Calu3 (cell line): ENCODE measurements at regions not wholly inside any gene's neighbourhood (a gene's known extent, or its start where the extent isn't known, plus 50 kb on each side); places are given as distances from the start of the nearest gene placed in this dataset.
"Not testable (repeated sequence)": the region's sequence is repeated elsewhere in the genome, so short reads cannot be mapped to it uniquely, and the experiment has no call there.

ENCODE experiments used
- BruUV-seq: library from RNA; stranded (reverse); fragments of 400-500 nt; replicated peaks from 2 replicates; lab custom pipeline; 2021; lab: Mats Ljungman, UMichigan
- CTCF ChIA-PET: fragments of 300-600 bp; sonication (Branson Sonifier 250); formaldehyde crosslinking; loops from one replicate; lab custom pipeline; 2022; ENCODE audit warnings: antibody characterized with exemption; lab: Charles Lee
- DNase-seq: peaks from one replicate; pipeline ENCODE4 v3.0.0; 2022
- H3K27ac Mint-ChIP-seq: one replicate; pipeline ENCODE4 v1.8.0; 2022; ENCODE audit warnings: mixed read lengths; ENCODE audit not compliant: unreplicated experiment
- H3K27me3 Mint-ChIP-seq: one replicate; pipeline ENCODE4 v1.8.0; 2022; ENCODE audit warnings: mixed read lengths; ENCODE audit not compliant: unreplicated experiment
- H3K36me3 Mint-ChIP-seq: one replicate; pipeline ENCODE4 v1.8.0; 2022; ENCODE audit warnings: mild to moderate bottlenecking, moderate library complexity, mixed read lengths; ENCODE audit not compliant: insufficient read depth, unreplicated experiment
- H3K4me1 Mint-ChIP-seq: one replicate; pipeline ENCODE4 v1.8.0; 2022; ENCODE audit warnings: mild to moderate bottlenecking, low read depth, mixed read lengths; ENCODE audit not compliant: unreplicated experiment
- H3K4me3 Mint-ChIP-seq: one replicate; pipeline ENCODE4 v1.8.0; 2022; ENCODE audit warnings: mild to moderate bottlenecking, low read depth, moderate library complexity, mixed read lengths; ENCODE audit not compliant: unreplicated experiment
- H3K9me3 Mint-ChIP-seq: one replicate; pipeline ENCODE4 v1.8.0; 2022; ENCODE audit warnings: low read depth, mixed read lengths; ENCODE audit not compliant: unreplicated experiment
- CTCF ChIP-seq: fragments of 200-600 bp; IDR thresholded peaks from one replicate; pipeline ENCODE4 v1.8.0; 2022; ENCODE audit warnings: antibody characterized with exemption; ENCODE audit not compliant: unreplicated experiment
- intact Hi-C: fragments of 100-400 bp; cut with micrococcal nuclease; formaldehyde crosslinking; loops from one replicate; pipeline ENCODE4 v1.10.0; 2022; ENCODE audit not compliant: unreplicated experiment

GRCh38 chr13:63249411-63250187, 1834.0 kb upstream of the PCDH20 start:
- no peak overlapping the region for H3K27ac Mint-ChIP-seq
- no peaks in the 10 kb centered on the region for H3K27me3 Mint-ChIP-seq
- BruUV-seq: no TSS peak
- H3K36me3 Mint-ChIP-seq: no peaks in the 10 kb centered on the region
- intact Hi-C loops: no loop called here
- H3K4me1 Mint-ChIP-seq: no peaks in the 10 kb centered on the region
- H3K9me3 Mint-ChIP-seq: no peaks in the 10 kb centered on the region
- TF ChIP-seq CTCF: no peak
- no peak overlapping the region for H3K4me3 Mint-ChIP-seq
- CTCF ChIA-PET: no interaction called here
- DNase-seq: no peak

- H3K9me3 Mint-ChIP-seq, H3K27me3 Mint-ChIP-seq, intact Hi-C loops, H3K4me3 Mint-ChIP-seq, DNase-seq, CTCF ChIA-PET, H3K27ac Mint-ChIP-seq, H3K36me3 Mint-ChIP-seq, BruUV-seq, H3K4me1 Mint-ChIP-seq: not testable (repeated sequence)
Observed at GRCh38 chr13:63236667-63237396, 1821.2 kb upstream of the PCDH20 start.

- H3K36me3 Mint-ChIP-seq, H3K4me1 Mint-ChIP-seq, CTCF ChIA-PET, BruUV-seq, H3K4me3 Mint-ChIP-seq, DNase-seq, H3K27ac Mint-ChIP-seq, H3K27me3 Mint-ChIP-seq, H3K9me3 Mint-ChIP-seq: not testable (repeated sequence)
- intact Hi-C loops: loop anchor here (10.0 kb wide), 1 partner anchor 876 kb away; no protein-coding TSS in a partner anchor
Observed at GRCh38 chr13:63218596-63218995, 1802.9 kb upstream of the PCDH20 start.

- H3K9me3 Mint-ChIP-seq: no peaks in the 10 kb centered on the region
- no peaks in the 10 kb centered on the region for H3K27me3 Mint-ChIP-seq
- CTCF ChIA-PET: no interaction called here
- BruUV-seq: no TSS peak
- no peaks in the 10 kb centered on the region for H3K4me1 Mint-ChIP-seq
- no peak overlapping the region for H3K4me3 Mint-ChIP-seq
- intact Hi-C loops: loop anchor here (10.0 kb wide), 1 partner anchor 885 kb away; no protein-coding TSS in a partner anchor
- H3K27ac Mint-ChIP-seq: no peak overlapping the region
- H3K36me3 Mint-ChIP-seq: no peaks in the 10 kb centered on the region
- no peak for DNase-seq
- TF ChIP-seq CTCF: no peak
Observed at GRCh38 chr13:63209330-63210017, 1793.8 kb upstream of the PCDH20 start.

GRCh38 chr13:63208826-63209225, 1793.2 kb upstream of the PCDH20 start:
- Mint-ChIP-seq H3K27ac (no peak overlapping the region), H3K27me3 (no peaks in the 10 kb centered on the region), H3K4me3 (no peak overlapping the region), H3K4me1 (no peaks in the 10 kb centered on the region), H3K9me3 (no peaks in the 10 kb centered on the region), H3K36me3 (no peaks in the 10 kb centered on the region)
- no peak for DNase-seq
- intact Hi-C loops: no loop called here
- CTCF ChIA-PET: no interaction called here
- no TSS peak for BruUV-seq
- TF ChIP-seq CTCF: no peak
